SK-N-SH treated with all-trans-retinoic acid at 6 μM for 48 hours (cell line): ENCODE measurements at regions not wholly inside any gene's neighbourhood (a gene's known extent, or its start where the extent isn't known, plus 50 kb on each side); places are given as distances from the start of the nearest gene placed in this dataset.

Source experiments
- ARNTL ChIP-seq: fragments of 450-650 bp; formaldehyde crosslinking; IDR thresholded peaks from 2 replicates; pipeline ENCODE4 v1.5.0; 2020; ENCODE audit warnings: low read depth, mild to moderate bottlenecking, moderate library complexity, borderline replicate concordance
- ESRRG ChIP-seq: fragments of 250-450 bp; sonication (Bioruptor Pico); IDR thresholded peaks from 2 replicates; pipeline ENCODE4 v1.6.1; 2021; ENCODE audit warnings: mild to moderate bottlenecking
- PPARA ChIP-seq: fragments of 250-450 bp; sonication (Bioruptor Pico); IDR thresholded peaks from 2 replicates; pipeline ENCODE4 v1.5.0; 2020; ENCODE audit warnings: mild to moderate bottlenecking, borderline replicate concordance
- RARB ChIP-seq: fragments of 250-450 bp; sonication (Bioruptor Pico); IDR thresholded peaks from 2 replicates; pipeline ENCODE4 v1.8.0; 2021; ENCODE audit warnings: mild to moderate bottlenecking, moderate library complexity
- SNAI2 ChIP-seq: fragments of 250-450 bp; sonication (Bioruptor Pico); IDR thresholded peaks from 2 replicates; pipeline ENCODE4 v1.5.0; 2020; ENCODE audit warnings: mild to moderate bottlenecking, moderate library complexity
- TCF4 ChIP-seq: fragments of 250-450 bp; sonication (Bioruptor Pico); IDR thresholded peaks from 2 replicates; pipeline ENCODE4 v1.8.0; 2021; ENCODE audit warnings: mild to moderate bottlenecking, moderate library complexity, borderline replicate concordance
- ZC3H10 ChIP-seq: fragments of 250-450 bp; sonication (Bioruptor Pico); IDR thresholded peaks from 2 replicates; pipeline ENCODE4 v1.5.1; 2021; ENCODE audit warnings: mild to moderate bottlenecking, moderate library complexity
- ZNF565 ChIP-seq: fragments of 450-650 bp; formaldehyde crosslinking; conservative IDR thresholded peaks from 2 replicates; pipeline ENCODE4 v1.5.0; 2020; ENCODE audit warnings: low read depth, mild to moderate bottlenecking, moderate library complexity
- TF ChIP-seq, protein P1 (sequence below): fragments of 250-450 bp; sonication (Bioruptor Pico); IDR thresholded peaks from 2 replicates; pipeline ENCODE4 v1.5.0; 2020; ENCODE audit warnings: mild to moderate bottlenecking, moderate library complexity
- TF ChIP-seq, protein P2 (sequence below): fragments of 250-450 bp; sonication (Bioruptor Pico); IDR thresholded peaks from 2 replicates; pipeline ENCODE4 v1.5.1; 2021; ENCODE audit warnings: mild to moderate bottlenecking, moderate library complexity

DNA sequence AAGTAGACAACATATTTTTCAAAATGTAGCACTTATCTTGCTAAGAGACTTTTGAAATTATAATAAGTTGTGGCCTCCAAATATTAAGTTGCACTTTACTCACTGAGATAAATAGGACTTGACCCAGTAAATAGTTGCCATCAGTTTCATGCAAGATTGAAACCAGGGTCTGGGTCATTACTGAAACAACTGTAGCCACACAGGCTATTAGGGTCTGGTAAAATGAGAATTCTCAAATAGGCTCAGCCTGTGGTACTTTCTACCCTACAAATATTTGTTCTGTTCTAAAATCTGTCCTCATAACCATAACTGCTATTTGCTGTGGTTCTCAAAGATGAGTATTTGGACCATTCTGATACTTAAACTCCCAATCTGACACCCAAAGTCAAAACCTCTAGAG, 115.4 kb upstream of the STK17B start:
- no peak for TF ChIP-seq TCF4 (CRISPR knock-in tag)
- TF ChIP-seq, protein P1, sequence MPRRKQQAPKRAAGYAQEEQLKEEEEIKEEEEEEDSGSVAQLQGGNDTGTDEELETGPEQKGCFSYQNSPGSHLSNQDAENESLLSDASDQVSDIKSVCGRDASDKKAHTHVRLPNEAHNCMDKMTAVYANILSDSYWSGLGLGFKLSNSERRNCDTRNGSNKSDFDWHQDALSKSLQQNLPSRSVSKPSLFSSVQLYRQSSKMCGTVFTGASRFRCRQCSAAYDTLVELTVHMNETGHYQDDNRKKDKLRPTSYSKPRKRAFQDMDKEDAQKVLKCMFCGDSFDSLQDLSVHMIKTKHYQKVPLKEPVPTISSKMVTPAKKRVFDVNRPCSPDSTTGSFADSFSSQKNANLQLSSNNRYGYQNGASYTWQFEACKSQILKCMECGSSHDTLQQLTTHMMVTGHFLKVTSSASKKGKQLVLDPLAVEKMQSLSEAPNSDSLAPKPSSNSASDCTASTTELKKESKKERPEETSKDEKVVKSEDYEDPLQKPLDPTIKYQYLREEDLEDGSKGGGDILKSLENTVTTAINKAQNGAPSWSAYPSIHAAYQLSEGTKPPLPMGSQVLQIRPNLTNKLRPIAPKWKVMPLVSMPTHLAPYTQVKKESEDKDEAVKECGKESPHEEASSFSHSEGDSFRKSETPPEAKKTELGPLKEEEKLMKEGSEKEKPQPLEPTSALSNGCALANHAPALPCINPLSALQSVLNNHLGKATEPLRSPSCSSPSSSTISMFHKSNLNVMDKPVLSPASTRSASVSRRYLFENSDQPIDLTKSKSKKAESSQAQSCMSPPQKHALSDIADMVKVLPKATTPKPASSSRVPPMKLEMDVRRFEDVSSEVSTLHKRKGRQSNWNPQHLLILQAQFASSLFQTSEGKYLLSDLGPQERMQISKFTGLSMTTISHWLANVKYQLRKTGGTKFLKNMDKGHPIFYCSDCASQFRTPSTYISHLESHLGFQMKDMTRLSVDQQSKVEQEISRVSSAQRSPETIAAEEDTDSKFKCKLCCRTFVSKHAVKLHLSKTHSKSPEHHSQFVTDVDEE (CRISPR knock-in tag) = no peak
- TF ChIP-seq, protein P2, sequence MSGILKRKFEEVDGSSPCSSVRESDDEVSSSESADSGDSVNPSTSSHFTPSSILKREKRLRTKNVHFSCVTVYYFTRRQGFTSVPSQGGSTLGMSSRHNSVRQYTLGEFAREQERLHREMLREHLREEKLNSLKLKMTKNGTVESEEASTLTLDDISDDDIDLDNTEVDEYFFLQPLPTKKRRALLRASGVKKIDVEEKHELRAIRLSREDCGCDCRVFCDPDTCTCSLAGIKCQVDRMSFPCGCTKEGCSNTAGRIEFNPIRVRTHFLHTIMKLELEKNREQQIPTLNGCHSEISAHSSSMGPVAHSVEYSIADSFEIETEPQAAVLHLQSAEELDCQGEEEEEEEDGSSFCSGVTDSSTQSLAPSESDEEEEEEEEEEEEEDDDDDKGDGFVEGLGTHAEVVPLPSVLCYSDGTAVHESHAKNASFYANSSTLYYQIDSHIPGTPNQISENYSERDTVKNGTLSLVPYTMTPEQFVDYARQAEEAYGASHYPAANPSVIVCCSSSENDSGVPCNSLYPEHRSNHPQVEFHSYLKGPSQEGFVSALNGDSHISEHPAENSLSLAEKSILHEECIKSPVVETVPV (CRISPR knock-in tag) = no peak
- no peak for TF ChIP-seq SNAI2
- TF ChIP-seq ZC3H10 (CRISPR knock-in tag) = no peak
- no peak for TF ChIP-seq ARNTL (CRISPR knock-in tag)
- TF ChIP-seq ZNF565 (CRISPR knock-in tag) = no peak
- no peak for TF ChIP-seq RARB (CRISPR knock-in tag)
- TF ChIP-seq ESRRG (CRISPR knock-in tag) = no peak
- TF ChIP-seq PPARA = no peak
